ENCODE measurements at regions not wholly inside any gene's neighbourhood (a gene's known extent, or its start where the extent isn't known, plus 50 kb on each side); places are given as distances from the start of the nearest gene placed in this dataset.
A peak's percentile ranks its signal among the peaks of the same experiment; 100 is the strongest.

GRCh38 chr3:124422805-124423204 is 307.4 kb upstream of the UMPS start:
- no peak for TF ChIP-seq CTCF (IDR thresholded peaks at IDR 0.05; ENCODE audit: low read depth, low read length)
- DNase-seq (ENCODE audit: low read depth in 2 of 2) = no peak
- no peak overlapping the region for H3K4me3 ChIP-seq (replicated peaks in 1 of 2; ENCODE audit: low read depth in 2 of 2, low read length in 2 of 2)

GRCh38 chr3:124424396-124424795 is 305.9 kb upstream of the UMPS start:
- no peak overlapping the region for H3K4me3 ChIP-seq (replicated peaks in 1 of 2; ENCODE audit: low read depth in 2 of 2, low read length in 2 of 2)
- no peak for TF ChIP-seq CTCF (IDR thresholded peaks at IDR 0.05; ENCODE audit: low read depth, low read length)
- no peak for DNase-seq (ENCODE audit: low read depth in 2 of 2)

GRCh38 chr3:124425972-124426371 is 304.3 kb upstream of the UMPS start:
- no peak overlapping the region for H3K4me3 ChIP-seq (replicated peaks in 1 of 2; ENCODE audit: low read depth in 2 of 2, low read length in 2 of 2)
- no peak for TF ChIP-seq CTCF (IDR thresholded peaks at IDR 0.05; ENCODE audit: low read depth, low read length)
- DNase-seq (ENCODE audit: low read depth in 2 of 2) = no peak

GRCh38 chr3:124428372-124429128 is 301.7 kb upstream of the UMPS start:
- DNase-seq (ENCODE audit: low read depth in 2 of 2) = no peak

GRCh38 chr3:124429129-124429815 is 301.0 kb upstream of the UMPS start:
- TF ChIP-seq CTCF (IDR thresholded peaks at IDR 0.05; ENCODE audit: low read depth, low read length) = no peak
- no peak overlapping the region for H3K4me3 ChIP-seq (replicated peaks in 1 of 2; ENCODE audit: low read depth in 2 of 2, low read length in 2 of 2)
- DNase-seq (ENCODE audit: low read depth in 2 of 2) = peak; percentile 5 to 18

More at GRCh38 chr3:124428372-124429128, 301.7 kb upstream of the UMPS start:
- TF ChIP-seq CTCF (IDR thresholded peaks at IDR 0.05; ENCODE audit: low read depth, low read length) = no peak
- H3K4me3 ChIP-seq (replicated peaks in 1 of 2; ENCODE audit: low read depth in 2 of 2, low read length in 2 of 2) = no peak overlapping the region

GRCh38 chr3:124431331-124431994 is 298.8 kb upstream of the UMPS start:
- TF ChIP-seq CTCF (IDR thresholded peaks at IDR 0.05; ENCODE audit: low read depth, low read length) = no peak

More at GRCh38 chr3:124431331-124431994, 298.8 kb upstream of the UMPS start:
- no peak for DNase-seq (ENCODE audit: low read depth in 2 of 2)
- no peak overlapping the region for H3K4me3 ChIP-seq (replicated peaks in 1 of 2; ENCODE audit: low read depth in 2 of 2, low read length in 2 of 2)
